ENCODE measurements at regions not wholly inside any gene's neighbourhood (a gene's known extent, or its start where the extent isn't known, plus 50 kb on each side); places are given as distances from the start of the nearest gene placed in this dataset.

GRCh38 chr6:14212632-14213031, 95.1 kb downstream of the CD83 start:
- Histone ChIP-seq H3K4me1 (ENCODE audit: control insufficient read depth in 3 of 3, insufficient read depth in 3 of 3, low read length in 3 of 3) (peaks cover 19 to 30% (median 21%) of the 10 kb centered on the region in 3 donors), H3K27me3 (ENCODE audit: control insufficient read depth in 3 of 3, insufficient read depth in 3 of 3, low read length in 3 of 3) (no peaks in the 10 kb centered on the region), H3K36me3 (ENCODE audit: control insufficient read depth in 3 of 3, insufficient read depth in 3 of 3, low read length in 3 of 3) (no peaks in the 10 kb centered on the region), H3K27ac (ENCODE audit: low read depth, low read length) (no peak overlapping the region), H3K9me3 (ENCODE audit: control insufficient read depth in 3 of 3, low read length in 3 of 3) (no peaks in the 10 kb centered on the region), H3K4me3 (ENCODE audit: low read length in 3 of 3) (no peak overlapping the region), H3K9ac (ENCODE audit: low read depth in 1 of 3, low read length in 3 of 3) (no peak overlapping the region)

GRCh38 chr6:14216946-14217684, 99.5 kb downstream of the CD83 start:
- Histone ChIP-seq H3K36me3 (ENCODE audit: control insufficient read depth in 3 of 3, insufficient read depth in 3 of 3, low read length in 3 of 3) (no peaks in the 10 kb centered on the region), H3K27ac (ENCODE audit: low read depth, low read length) (no peak overlapping the region), H3K9me3 (ENCODE audit: control insufficient read depth in 3 of 3, low read length in 3 of 3) (no peaks in the 10 kb centered on the region), H3K4me3 (ENCODE audit: low read length in 3 of 3) (no peak overlapping the region), H3K9ac (ENCODE audit: low read depth in 1 of 3, low read length in 3 of 3) (no peak overlapping the region), H3K4me1 (ENCODE audit: control insufficient read depth in 3 of 3, insufficient read depth in 3 of 3, low read length in 3 of 3) (peaks cover under 1 to 2% (median 2%) of the 10 kb centered on the region in 3 donors), H3K27me3 (ENCODE audit: control insufficient read depth in 3 of 3, insufficient read depth in 3 of 3, low read length in 3 of 3) (no peaks in the 10 kb centered on the region)

GRCh38 chr6:14217728-14218518, 100.4 kb downstream of the CD83 start:
- no peak overlapping the region for H3K4me3 ChIP-seq (ENCODE audit: low read length in 3 of 3)
- H3K4me1 ChIP-seq (ENCODE audit: control insufficient read depth in 3 of 3, insufficient read depth in 3 of 3, low read length in 3 of 3), result no peaks in the 10 kb centered on the region
- H3K27ac ChIP-seq (ENCODE audit: low read depth, low read length), result no peak overlapping the region

DNA sequence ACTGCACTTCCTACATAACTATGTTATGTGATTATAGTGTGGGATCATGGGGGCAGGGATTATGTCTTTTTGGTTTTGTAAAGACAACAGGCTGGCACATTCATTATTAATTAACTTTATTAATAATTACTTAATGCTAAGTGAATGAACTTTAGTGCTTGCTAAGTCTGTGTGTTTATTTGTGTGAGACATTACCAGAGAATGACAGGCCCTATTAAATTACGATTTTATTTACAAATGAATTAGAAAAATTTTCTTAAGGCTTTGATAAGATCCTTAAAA, 100.9 kb downstream of the CD83 start:
- Histone ChIP-seq H3K4me3 (ENCODE audit: low read length in 3 of 3) (no peak overlapping the region), H3K9ac (ENCODE audit: low read depth in 1 of 3, low read length in 3 of 3) (no peak overlapping the region), H3K36me3 (ENCODE audit: control insufficient read depth in 3 of 3, insufficient read depth in 3 of 3, low read length in 3 of 3) (no peaks in the 10 kb centered on the region), H3K4me1 (ENCODE audit: control insufficient read depth in 3 of 3, insufficient read depth in 3 of 3, low read length in 3 of 3) (no peaks in the 10 kb centered on the region), H3K27ac (ENCODE audit: low read depth, low read length) (no peak overlapping the region), H3K9me3 (ENCODE audit: control insufficient read depth in 3 of 3, low read length in 3 of 3) (no peaks in the 10 kb centered on the region), H3K27me3 (ENCODE audit: control insufficient read depth in 3 of 3, insufficient read depth in 3 of 3, low read length in 3 of 3) (no peaks in the 10 kb centered on the region)

More at GRCh38 chr6:14217728-14218518, 100.4 kb downstream of the CD83 start:
- Histone ChIP-seq H3K9ac (ENCODE audit: low read depth in 1 of 3, low read length in 3 of 3) (no peak overlapping the region), H3K36me3 (ENCODE audit: control insufficient read depth in 3 of 3, insufficient read depth in 3 of 3, low read length in 3 of 3) (no peaks in the 10 kb centered on the region), H3K9me3 (ENCODE audit: control insufficient read depth in 3 of 3, low read length in 3 of 3) (no peaks in the 10 kb centered on the region), H3K27me3 (ENCODE audit: control insufficient read depth in 3 of 3, insufficient read depth in 3 of 3, low read length in 3 of 3) (no peaks in the 10 kb centered on the region)

GRCh38 chr6:14221564-14222279, 104.2 kb downstream of the CD83 start:
- no peaks in the 10 kb centered on the region for H3K4me1 ChIP-seq (ENCODE audit: control insufficient read depth in 3 of 3, insufficient read depth in 3 of 3, low read length in 3 of 3)
- no peak overlapping the region for H3K27ac ChIP-seq (ENCODE audit: low read depth, low read length)
- H3K9ac ChIP-seq (ENCODE audit: low read depth in 1 of 3, low read length in 3 of 3), result no peak overlapping the region

GRCh38 chr6:14222956-14223355, 105.4 kb downstream of the CD83 start:
- H3K4me1 ChIP-seq (ENCODE audit: control insufficient read depth in 3 of 3, insufficient read depth in 3 of 3, low read length in 3 of 3), result no peaks in the 10 kb centered on the region
- no peak overlapping the region for H3K9ac ChIP-seq (ENCODE audit: low read depth in 1 of 3, low read length in 3 of 3)
- H3K4me3 ChIP-seq (ENCODE audit: low read length in 3 of 3), result no peak overlapping the region
- no peaks in the 10 kb centered on the region for H3K27me3 ChIP-seq (ENCODE audit: control insufficient read depth in 3 of 3, insufficient read depth in 3 of 3, low read length in 3 of 3)
- H3K9me3 ChIP-seq (ENCODE audit: control insufficient read depth in 3 of 3, low read length in 3 of 3), result no peaks in the 10 kb centered on the region
- no peak overlapping the region for H3K27ac ChIP-seq (ENCODE audit: low read depth, low read length)
- H3K36me3 ChIP-seq (ENCODE audit: control insufficient read depth in 3 of 3, insufficient read depth in 3 of 3, low read length in 3 of 3), result no peaks in the 10 kb centered on the region

More at GRCh38 chr6:14221564-14222279, 104.2 kb downstream of the CD83 start:
- Histone ChIP-seq H3K36me3 (ENCODE audit: control insufficient read depth in 3 of 3, insufficient read depth in 3 of 3, low read length in 3 of 3) (no peaks in the 10 kb centered on the region), H3K4me3 (ENCODE audit: low read length in 3 of 3) (no peak overlapping the region), H3K9me3 (ENCODE audit: control insufficient read depth in 3 of 3, low read length in 3 of 3) (no peaks in the 10 kb centered on the region), H3K27me3 (ENCODE audit: control insufficient read depth in 3 of 3, insufficient read depth in 3 of 3, low read length in 3 of 3) (no peaks in the 10 kb centered on the region)

DNA sequence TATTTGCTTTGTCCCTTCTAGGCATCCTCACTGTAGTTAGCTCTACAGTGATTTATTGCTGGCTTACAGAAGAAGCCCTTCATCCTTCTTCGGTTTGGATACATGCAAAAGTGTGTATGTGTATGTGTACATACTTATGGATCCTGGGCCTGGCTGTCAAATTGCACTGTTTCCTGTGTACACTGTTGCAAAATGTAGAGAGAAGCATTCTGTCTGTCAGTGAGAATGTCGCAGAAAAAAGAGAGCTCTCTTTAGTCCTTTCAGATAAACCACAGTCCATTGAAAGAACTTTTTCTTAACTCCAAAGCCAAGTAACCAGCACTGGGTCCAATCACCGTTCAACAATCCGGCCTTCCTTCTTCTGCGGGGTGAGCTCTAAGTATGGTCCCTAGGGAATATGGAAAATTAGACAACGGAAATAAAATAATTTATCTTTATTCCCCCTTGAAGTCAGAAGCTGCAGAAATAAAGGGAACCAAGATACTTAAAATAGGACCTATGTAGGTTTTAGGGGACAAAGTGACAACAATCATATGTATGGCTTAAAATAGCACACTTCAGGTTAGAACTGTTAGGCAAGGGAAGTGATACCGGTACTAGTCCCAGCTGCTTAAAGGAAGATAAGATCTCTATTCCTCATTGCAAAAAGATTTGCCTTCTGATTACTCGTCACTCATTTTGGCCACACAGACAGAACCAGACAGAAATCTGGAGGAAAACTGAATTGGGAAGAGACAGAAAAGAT, 107.0 kb downstream of the CD83 start:
- no peaks in the 10 kb centered on the region for H3K4me1 ChIP-seq (ENCODE audit: control insufficient read depth in 3 of 3, insufficient read depth in 3 of 3, low read length in 3 of 3)
- H3K27me3 ChIP-seq (ENCODE audit: control insufficient read depth in 3 of 3, insufficient read depth in 3 of 3, low read length in 3 of 3), result no peaks in the 10 kb centered on the region
- H3K9me3 ChIP-seq (ENCODE audit: control insufficient read depth in 3 of 3, low read length in 3 of 3), result no peaks in the 10 kb centered on the region
- H3K27ac ChIP-seq (ENCODE audit: low read depth, low read length), result no peak overlapping the region
- no peak overlapping the region for H3K9ac ChIP-seq (ENCODE audit: low read depth in 1 of 3, low read length in 3 of 3)
- no peaks in the 10 kb centered on the region for H3K36me3 ChIP-seq (ENCODE audit: control insufficient read depth in 3 of 3, insufficient read depth in 3 of 3, low read length in 3 of 3)
- H3K4me3 ChIP-seq (ENCODE audit: low read length in 3 of 3), result no peak overlapping the region

GRCh38 chr6:14226051-14226660, 108.6 kb downstream of the CD83 start:
- Histone ChIP-seq H3K4me3 (ENCODE audit: low read length in 3 of 3) (no peak overlapping the region), H3K4me1 (ENCODE audit: control insufficient read depth in 3 of 3, insufficient read depth in 3 of 3, low read length in 3 of 3) (no peaks in the 10 kb centered on the region), H3K9me3 (ENCODE audit: control insufficient read depth in 3 of 3, low read length in 3 of 3) (no peaks in the 10 kb centered on the region), H3K27me3 (ENCODE audit: control insufficient read depth in 3 of 3, insufficient read depth in 3 of 3, low read length in 3 of 3) (no peaks in the 10 kb centered on the region), H3K27ac (ENCODE audit: low read depth, low read length) (no peak overlapping the region), H3K36me3 (ENCODE audit: control insufficient read depth in 3 of 3, insufficient read depth in 3 of 3, low read length in 3 of 3) (no peaks in the 10 kb centered on the region), H3K9ac (ENCODE audit: low read depth in 1 of 3, low read length in 3 of 3) (no peak overlapping the region)

- Histone ChIP-seq H3K27me3 (ENCODE audit: control insufficient read depth in 3 of 3, insufficient read depth in 3 of 3, low read length in 3 of 3) (no peaks in the 10 kb centered on the region), H3K36me3 (ENCODE audit: control insufficient read depth in 3 of 3, insufficient read depth in 3 of 3, low read length in 3 of 3) (no peaks in the 10 kb centered on the region), H3K27ac (ENCODE audit: low read depth, low read length) (no peak overlapping the region), H3K4me1 (ENCODE audit: control insufficient read depth in 3 of 3, insufficient read depth in 3 of 3, low read length in 3 of 3) (no peaks in the 10 kb centered on the region), H3K4me3 (ENCODE audit: low read length in 3 of 3) (no peak overlapping the region), H3K9ac (ENCODE audit: low read depth in 1 of 3, low read length in 3 of 3) (no peak overlapping the region), H3K9me3 (ENCODE audit: control insufficient read depth in 3 of 3, low read length in 3 of 3) (no peaks in the 10 kb centered on the region)
These were observed 111.0 kb downstream of the CD83 start for GRCh38 chr6:14228571-14228970.
